HFF-Myc (cell line): ENCODE measurements at regions not wholly inside any gene's neighbourhood (a gene's known extent, or its start where the extent isn't known, plus 50 kb on each side); places are given as distances from the start of the nearest gene placed in this dataset.

Source experiments
- DNase-seq: peaks from one replicate; pipeline ENCODE4 v3.0.0-alpha.2; 2011; ENCODE audit warnings: low read depth; ENCODE audit errors: extremely low read depth
- H3K4me3 ChIP-seq: replicated peaks from 2 replicates; pipeline ENCODE4 v1.5.1; 2011; ENCODE audit warnings: low read depth, mild to moderate bottlenecking, control low read depth, low read length
- TF ChIP-seq, protein P1 (sequence below): IDR thresholded peaks from 2 replicates; pipeline ENCODE4 v1.5.1; 2012; ENCODE audit warnings: mild to moderate bottlenecking, low read depth, low read length, control low read depth; ENCODE audit errors: missing control alignments

DNA sequence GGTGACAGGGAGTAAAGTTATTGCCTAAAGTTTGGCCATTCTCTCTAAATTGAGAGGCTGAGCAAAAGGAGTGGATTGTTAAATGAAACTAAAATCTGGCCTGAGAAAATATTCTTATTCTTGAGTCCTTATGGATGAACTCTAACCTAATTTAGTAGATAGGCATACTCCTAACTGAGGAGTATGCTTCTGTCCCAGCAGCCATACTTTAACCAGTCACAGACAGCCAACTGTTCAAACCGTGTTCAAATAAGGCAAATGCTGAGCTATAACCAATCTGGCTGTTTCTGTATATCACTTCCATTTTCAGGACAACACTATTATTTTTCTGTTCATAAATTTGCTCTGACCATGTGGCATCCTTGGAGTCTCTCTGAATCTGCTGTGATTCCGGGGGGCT is 75.9 kb upstream of the RERGL start:
- no peak for DNase-seq
- TF ChIP-seq, protein P1, sequence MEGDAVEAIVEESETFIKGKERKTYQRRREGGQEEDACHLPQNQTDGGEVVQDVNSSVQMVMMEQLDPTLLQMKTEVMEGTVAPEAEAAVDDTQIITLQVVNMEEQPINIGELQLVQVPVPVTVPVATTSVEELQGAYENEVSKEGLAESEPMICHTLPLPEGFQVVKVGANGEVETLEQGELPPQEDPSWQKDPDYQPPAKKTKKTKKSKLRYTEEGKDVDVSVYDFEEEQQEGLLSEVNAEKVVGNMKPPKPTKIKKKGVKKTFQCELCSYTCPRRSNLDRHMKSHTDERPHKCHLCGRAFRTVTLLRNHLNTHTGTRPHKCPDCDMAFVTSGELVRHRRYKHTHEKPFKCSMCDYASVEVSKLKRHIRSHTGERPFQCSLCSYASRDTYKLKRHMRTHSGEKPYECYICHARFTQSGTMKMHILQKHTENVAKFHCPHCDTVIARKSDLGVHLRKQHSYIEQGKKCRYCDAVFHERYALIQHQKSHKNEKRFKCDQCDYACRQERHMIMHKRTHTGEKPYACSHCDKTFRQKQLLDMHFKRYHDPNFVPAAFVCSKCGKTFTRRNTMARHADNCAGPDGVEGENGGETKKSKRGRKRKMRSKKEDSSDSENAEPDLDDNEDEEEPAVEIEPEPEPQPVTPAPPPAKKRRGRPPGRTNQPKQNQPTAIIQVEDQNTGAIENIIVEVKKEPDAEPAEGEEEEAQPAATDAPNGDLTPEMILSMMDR, result no peak

DNA sequence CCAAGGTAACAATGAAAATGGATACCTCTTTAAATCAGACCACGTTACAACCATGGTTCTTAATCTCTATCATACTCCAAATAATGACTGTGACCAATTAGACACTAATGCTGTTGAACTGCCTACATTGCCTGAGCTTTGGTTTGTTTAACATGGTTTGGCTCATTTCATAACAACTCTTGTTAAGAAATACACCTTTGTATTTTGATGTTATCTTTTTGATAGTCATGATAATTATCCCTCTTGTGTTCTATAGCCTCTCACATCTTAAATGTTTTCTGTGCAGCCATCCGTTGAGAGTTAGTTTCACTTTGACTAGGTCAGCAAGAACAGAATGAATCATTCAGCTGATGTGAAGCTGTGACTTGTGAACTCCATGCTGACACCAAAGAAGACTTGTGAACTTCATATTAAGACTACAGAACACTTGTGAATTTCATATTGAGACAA is 75.5 kb upstream of the RERGL start:
- no peak for DNase-seq
- H3K4me3 ChIP-seq, result no peak overlapping the region

More for the DNA sequence above, 75.9 kb upstream of the RERGL start:
- no peak overlapping the region for H3K4me3 ChIP-seq

DNA sequence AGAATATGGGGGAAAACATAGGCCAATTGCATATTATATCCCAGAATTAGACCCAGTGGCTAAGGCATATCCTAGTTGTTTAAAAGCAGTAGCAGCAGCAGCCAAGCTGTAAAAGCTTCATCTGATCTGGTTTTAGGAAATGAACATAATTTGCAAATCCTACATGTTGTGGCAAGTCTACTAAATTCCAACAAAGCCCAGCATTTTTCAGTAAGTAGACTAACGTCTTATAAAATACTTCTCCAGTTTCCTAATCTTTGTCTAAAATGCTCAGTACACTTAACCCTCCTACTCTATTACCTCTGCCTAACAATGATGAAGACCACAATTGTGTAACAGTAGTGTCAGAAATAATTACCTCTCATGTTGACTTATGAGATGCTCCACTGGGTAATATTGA is 70.9 kb upstream of the RERGL start:
- TF ChIP-seq, protein P1, result no peak
- H3K4me3 ChIP-seq, result no peak overlapping the region
- DNase-seq, result no peak

More for the DNA sequence above, 75.5 kb upstream of the RERGL start:
- TF ChIP-seq, protein P1, result no peak

DNA sequence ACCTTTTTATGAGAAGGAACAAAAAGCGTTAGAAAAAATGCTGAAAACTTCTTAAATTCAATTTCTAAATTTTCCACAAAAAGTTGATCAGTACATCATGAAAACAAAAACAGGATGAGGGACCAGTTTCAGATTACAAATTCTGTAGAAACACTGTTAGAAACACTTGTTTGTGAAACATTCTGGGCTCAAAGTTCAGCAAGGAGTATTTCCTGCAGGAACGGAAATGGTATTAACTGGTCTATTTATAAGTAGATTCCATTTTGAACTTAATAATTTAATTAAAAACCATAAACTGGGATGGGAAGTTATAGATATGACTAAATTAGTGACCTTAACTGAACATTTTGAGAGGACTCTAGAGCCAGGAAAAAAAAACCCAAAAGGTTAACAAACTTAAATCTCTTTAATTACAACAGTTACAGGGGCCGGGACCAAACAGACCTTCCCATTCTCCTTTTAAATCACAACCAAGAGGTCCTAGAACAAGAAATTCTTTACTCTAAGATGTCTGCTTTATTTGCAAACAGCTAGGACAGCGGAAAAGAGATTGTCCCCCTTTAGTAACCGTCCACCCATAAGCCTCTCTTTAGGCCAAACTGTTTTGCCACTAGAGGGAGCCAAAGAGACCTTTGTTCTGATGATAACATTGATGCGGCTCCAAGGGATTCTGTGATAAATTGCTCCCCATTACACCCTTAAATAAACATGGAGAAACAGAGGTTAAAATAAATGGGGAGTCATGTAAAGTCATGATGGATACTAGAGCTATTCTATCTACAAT is 69.0 kb upstream of the RERGL start:
- no peak overlapping the region for H3K4me3 ChIP-seq
- DNase-seq, result peak; percentile 20
- TF ChIP-seq, protein P1, result peak; percentile 80

DNA sequence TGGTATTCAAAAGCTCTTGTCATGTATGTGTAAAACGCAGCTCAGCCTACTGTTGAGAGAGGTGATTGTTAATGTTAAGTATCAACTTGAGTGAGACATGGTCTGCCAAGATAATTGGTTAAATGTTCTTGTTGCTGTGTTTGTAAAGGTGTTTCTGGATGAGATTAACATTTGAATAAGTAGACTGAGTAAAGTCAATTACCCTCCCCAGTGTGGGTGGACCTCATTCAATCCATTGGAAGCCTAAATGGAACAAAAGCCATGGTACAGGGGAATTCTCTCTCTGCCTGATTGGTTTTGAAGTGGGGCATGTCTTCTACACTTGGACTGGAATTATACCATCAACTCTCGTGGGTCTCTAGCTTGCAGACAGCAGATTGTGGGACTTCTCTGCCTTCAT is 63.8 kb upstream of the RERGL start:
- TF ChIP-seq, protein P1, result no peak
- no peak overlapping the region for H3K4me3 ChIP-seq
- no peak for DNase-seq

DNA sequence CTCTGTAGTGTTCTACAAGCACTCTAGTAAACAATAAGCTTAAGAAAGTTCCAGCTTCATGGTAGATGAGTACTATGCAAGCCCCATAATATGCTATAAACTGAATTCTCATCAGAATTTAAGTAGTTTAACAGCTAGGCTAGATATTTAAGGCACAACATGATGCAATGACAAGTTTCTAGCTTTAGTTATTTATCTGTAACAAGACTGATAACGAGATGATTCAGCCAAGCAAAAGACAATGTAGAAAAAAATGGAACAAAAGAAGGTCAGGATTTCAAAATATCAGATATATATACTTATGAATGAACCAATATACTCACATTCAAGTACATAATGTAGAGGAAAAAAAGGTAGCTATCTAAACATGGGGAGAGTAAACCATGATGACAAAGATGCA is 61.0 kb upstream of the RERGL start:
- TF ChIP-seq, protein P1, result no peak
- DNase-seq, result no peak
- H3K4me3 ChIP-seq, result no peak overlapping the region
